A549 (cell line): ENCODE measurements at regions not wholly inside any gene's neighbourhood (a gene's known extent, or its start where the extent isn't known, plus 50 kb on each side); places are given as distances from the start of the nearest gene placed in this dataset.

Experiments
- CHD4 ChIP-seq: fragments of 200-600 bp; sonication (generic); IDR thresholded peaks from 2 replicates; pipeline ENCODE4 v1.6.1; 2016; ENCODE audit warnings: antibody characterized with exemption, mild to moderate bottlenecking, borderline replicate concordance
- HDAC2 ChIP-seq: fragments of 200-600 bp; sonication (generic); IDR thresholded peaks from 2 replicates; pipeline ENCODE4 v1.6.1; 2016
- MAX ChIP-seq: IDR thresholded peaks from 2 replicates; pipeline ENCODE4 v1.6.1; 2012
- POLR2AphosphoS2 ChIP-seq: conservative IDR thresholded peaks from 2 replicates; pipeline ENCODE4 v1.6.1; 2012; ENCODE audit warnings: low read length, improper control_type of control experiment, inconsistent platforms
- SMC3 ChIP-seq: fragments of >200 bp; sonication (Bioruptor Twin); formaldehyde crosslinking; IDR thresholded peaks from 3 replicates; pipeline ENCODE4 v1.6.1; 2018; ENCODE audit warnings: inconsistent platforms
- TF ChIP-seq, protein P1 (sequence below): fragments of >200 bp; sonication (Bioruptor Twin); formaldehyde crosslinking; IDR thresholded peaks from 3 replicates; pipeline ENCODE4 v1.5.1; 2016
- TF ChIP-seq, protein P2 (sequence below): fragments of 200-600 bp; sonication (generic); IDR thresholded peaks from 2 replicates; pipeline ENCODE4 v1.6.1; 2016; ENCODE audit warnings: antibody characterized with exemption, mild to moderate bottlenecking, moderate library complexity

- TF ChIP-seq POLR2AphosphoS2 (no peak), MAX (no peak), HDAC2 (no peak), SMC3 (no peak), CHD4 (no peak)
- TF ChIP-seq, protein P1, sequence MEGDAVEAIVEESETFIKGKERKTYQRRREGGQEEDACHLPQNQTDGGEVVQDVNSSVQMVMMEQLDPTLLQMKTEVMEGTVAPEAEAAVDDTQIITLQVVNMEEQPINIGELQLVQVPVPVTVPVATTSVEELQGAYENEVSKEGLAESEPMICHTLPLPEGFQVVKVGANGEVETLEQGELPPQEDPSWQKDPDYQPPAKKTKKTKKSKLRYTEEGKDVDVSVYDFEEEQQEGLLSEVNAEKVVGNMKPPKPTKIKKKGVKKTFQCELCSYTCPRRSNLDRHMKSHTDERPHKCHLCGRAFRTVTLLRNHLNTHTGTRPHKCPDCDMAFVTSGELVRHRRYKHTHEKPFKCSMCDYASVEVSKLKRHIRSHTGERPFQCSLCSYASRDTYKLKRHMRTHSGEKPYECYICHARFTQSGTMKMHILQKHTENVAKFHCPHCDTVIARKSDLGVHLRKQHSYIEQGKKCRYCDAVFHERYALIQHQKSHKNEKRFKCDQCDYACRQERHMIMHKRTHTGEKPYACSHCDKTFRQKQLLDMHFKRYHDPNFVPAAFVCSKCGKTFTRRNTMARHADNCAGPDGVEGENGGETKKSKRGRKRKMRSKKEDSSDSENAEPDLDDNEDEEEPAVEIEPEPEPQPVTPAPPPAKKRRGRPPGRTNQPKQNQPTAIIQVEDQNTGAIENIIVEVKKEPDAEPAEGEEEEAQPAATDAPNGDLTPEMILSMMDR: no peak
- TF ChIP-seq, protein P2, sequence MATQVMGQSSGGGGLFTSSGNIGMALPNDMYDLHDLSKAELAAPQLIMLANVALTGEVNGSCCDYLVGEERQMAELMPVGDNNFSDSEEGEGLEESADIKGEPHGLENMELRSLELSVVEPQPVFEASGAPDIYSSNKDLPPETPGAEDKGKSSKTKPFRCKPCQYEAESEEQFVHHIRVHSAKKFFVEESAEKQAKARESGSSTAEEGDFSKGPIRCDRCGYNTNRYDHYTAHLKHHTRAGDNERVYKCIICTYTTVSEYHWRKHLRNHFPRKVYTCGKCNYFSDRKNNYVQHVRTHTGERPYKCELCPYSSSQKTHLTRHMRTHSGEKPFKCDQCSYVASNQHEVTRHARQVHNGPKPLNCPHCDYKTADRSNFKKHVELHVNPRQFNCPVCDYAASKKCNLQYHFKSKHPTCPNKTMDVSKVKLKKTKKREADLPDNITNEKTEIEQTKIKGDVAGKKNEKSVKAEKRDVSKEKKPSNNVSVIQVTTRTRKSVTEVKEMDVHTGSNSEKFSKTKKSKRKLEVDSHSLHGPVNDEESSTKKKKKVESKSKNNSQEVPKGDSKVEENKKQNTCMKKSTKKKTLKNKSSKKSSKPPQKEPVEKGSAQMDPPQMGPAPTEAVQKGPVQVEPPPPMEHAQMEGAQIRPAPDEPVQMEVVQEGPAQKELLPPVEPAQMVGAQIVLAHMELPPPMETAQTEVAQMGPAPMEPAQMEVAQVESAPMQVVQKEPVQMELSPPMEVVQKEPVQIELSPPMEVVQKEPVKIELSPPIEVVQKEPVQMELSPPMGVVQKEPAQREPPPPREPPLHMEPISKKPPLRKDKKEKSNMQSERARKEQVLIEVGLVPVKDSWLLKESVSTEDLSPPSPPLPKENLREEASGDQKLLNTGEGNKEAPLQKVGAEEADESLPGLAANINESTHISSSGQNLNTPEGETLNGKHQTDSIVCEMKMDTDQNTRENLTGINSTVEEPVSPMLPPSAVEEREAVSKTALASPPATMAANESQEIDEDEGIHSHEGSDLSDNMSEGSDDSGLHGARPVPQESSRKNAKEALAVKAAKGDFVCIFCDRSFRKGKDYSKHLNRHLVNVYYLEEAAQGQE: no peak
Observed at GRCh38 chr16:51390877-51391276, 239.8 kb upstream of the SALL1 start.
